DND-41 (cell line): ENCODE measurements at regions not wholly inside any gene's neighbourhood (a gene's known extent, or its start where the extent isn't known, plus 50 kb on each side); places are given as distances from the start of the nearest gene placed in this dataset.
A peak's percentile ranks its signal among the peaks of the same experiment; 100 is the strongest.

Source experiments
- ATAC-seq: fragments of 200-7000 bp; cut with Tn5 transposase; 3 replicates; pipeline ENCODE4 v1.9.1; 2021; ENCODE audit warnings: low read depth; ENCODE audit not compliant: insufficient read depth
- DNase-seq: peaks from one replicate; pipeline ENCODE4 v3.0.0-alpha.2; 2020
- H2AFZ ChIP-seq: 2 replicates; pipeline ENCODE4 v1.6.0; 2012; ENCODE audit warnings: low read depth, low read length
- H3K27ac ChIP-seq: 2 replicates; pipeline ENCODE4 v1.5.1; 2012; ENCODE audit warnings: low read length, inconsistent platforms
- H3K27me3 ChIP-seq: fragments of 200-600 bp; sonication (generic); 2 replicates; pipeline ENCODE4 v1.6.0; 2012; ENCODE audit warnings: low read length, mild to moderate bottlenecking, inconsistent platforms; ENCODE audit not compliant: insufficient read depth, poor library complexity
- H3K36me3 ChIP-seq: 2 replicates; pipeline ENCODE4 v1.5.1; 2012; ENCODE audit warnings: low read length, inconsistent platforms; ENCODE audit not compliant: insufficient read depth
- H3K4me1 ChIP-seq: 2 replicates; pipeline ENCODE4 v1.5.1; 2012; ENCODE audit warnings: mild to moderate bottlenecking, low read length; ENCODE audit not compliant: insufficient read depth
- H3K4me2 ChIP-seq: 2 replicates; pipeline ENCODE4 v1.6.0; 2012; ENCODE audit warnings: mild to moderate bottlenecking, moderate library complexity, low read length, inconsistent platforms; ENCODE audit not compliant: insufficient read depth
- H3K4me3 ChIP-seq, 2 experiments: fragments of 200-600 bp in 1 of 2; shearing (Covaris generic) in 1 of 2; 2 replicates each; pipeline ENCODE4 v1.5.1; 2012 to 2016; ENCODE audit warnings: inconsistent platforms in 2 of 2, low read length in 2 of 2, mild to moderate bottlenecking in 2 of 2, low read depth in 1 of 2, moderate library complexity in 1 of 2
- H3K79me2 ChIP-seq: 2 replicates; pipeline ENCODE4 v1.6.0; 2012; ENCODE audit warnings: low read length, inconsistent platforms; ENCODE audit not compliant: insufficient read depth
- H3K9ac ChIP-seq: 2 replicates; pipeline ENCODE4 v1.6.0; 2012; ENCODE audit warnings: low read depth, mild to moderate bottlenecking, inconsistent platforms, low read length, moderate library complexity
- H3K9me3 ChIP-seq: 2 replicates; pipeline ENCODE4 v1.5.1; 2012; ENCODE audit warnings: low read length, moderate library complexity, mild to moderate bottlenecking, inconsistent platforms; ENCODE audit not compliant: insufficient read depth, severe bottlenecking
- H4K20me1 ChIP-seq: 2 replicates; pipeline ENCODE4 v1.6.0; 2012; ENCODE audit warnings: low read length; ENCODE audit not compliant: insufficient read depth
- CTCF ChIP-seq: IDR thresholded peaks from 2 replicates; pipeline ENCODE4 v1.5.1; 2012; ENCODE audit warnings: borderline replicate concordance, low read length, moderate library complexity, mild to moderate bottlenecking; ENCODE audit not compliant: poor library complexity, severe bottlenecking; ENCODE audit errors: extremely low read depth
- EZH2 ChIP-seq: IDR thresholded peaks from 3 replicates; pipeline ENCODE4 v1.6.1; 2012; ENCODE audit warnings: borderline replicate concordance, low read depth, mild to moderate bottlenecking, moderate library complexity, low read length, inconsistent platforms; ENCODE audit not compliant: severe bottlenecking

GRCh38 chr2:88942798-88943197 is 251.3 kb downstream of the RPIA start:
- no peak overlapping the region for H3K4me3 ChIP-seq
- H3K9me3 ChIP-seq = no peaks in the 10 kb centered on the region
- ATAC-seq = no peak
- TF ChIP-seq CTCF = no peak
- TF ChIP-seq EZH2 = no peak
- no peak overlapping the region for H3K27ac ChIP-seq
- no peaks in the 10 kb centered on the region for H3K79me2 ChIP-seq
- H3K36me3 ChIP-seq = no peaks in the 10 kb centered on the region
- H3K4me2 ChIP-seq = no peak overlapping the region
- no peak overlapping the region for H3K9ac ChIP-seq
- H3K4me1 ChIP-seq = no peaks in the 10 kb centered on the region
- peaks cover 2% of the 10 kb centered on the region for H3K27me3 ChIP-seq
- no peaks in the 10 kb centered on the region for H4K20me1 ChIP-seq
- H2AFZ ChIP-seq = no peak overlapping the region
- no peak for DNase-seq

- H2AFZ ChIP-seq = no peak overlapping the region
- peaks cover 2% of the 10 kb centered on the region for H3K27me3 ChIP-seq
- DNase-seq = no peak
- no peak overlapping the region for H3K4me2 ChIP-seq
- H3K9me3 ChIP-seq = no peaks in the 10 kb centered on the region
- no peak overlapping the region for H3K4me3 ChIP-seq
- H3K79me2 ChIP-seq = no peaks in the 10 kb centered on the region
- H4K20me1 ChIP-seq = no peaks in the 10 kb centered on the region
- H3K36me3 ChIP-seq = no peaks in the 10 kb centered on the region
- no peak overlapping the region for H3K9ac ChIP-seq
- H3K27ac ChIP-seq = no peak overlapping the region
- ATAC-seq = no peak
- no peaks in the 10 kb centered on the region for H3K4me1 ChIP-seq
- no peak for TF ChIP-seq EZH2
- TF ChIP-seq CTCF = no peak
Measured at GRCh38 chr2:88949336-88949735, 257.9 kb downstream of the RPIA start.

- DNase-seq (no peak), ATAC-seq (no peak)
- Histone ChIP-seq H3K36me3 (no peaks in the 10 kb centered on the region), H3K9me3 (no peaks in the 10 kb centered on the region), H2AFZ (no peak overlapping the region), H4K20me1 (no peaks in the 10 kb centered on the region), H3K79me2 (no peaks in the 10 kb centered on the region), H3K27ac (no peak overlapping the region), H3K4me2 (no peak overlapping the region), H3K4me3 (no peak overlapping the region), H3K9ac (no peak overlapping the region), H3K27me3 (peaks cover 1% of the 10 kb centered on the region), H3K4me1 (no peaks in the 10 kb centered on the region)
- TF ChIP-seq CTCF (peak; percentile 56), EZH2 (no peak)
Measured at GRCh38 chr2:88950010-88950409, 258.5 kb downstream of the RPIA start.

- no peak overlapping the region for H3K4me2 ChIP-seq
- ATAC-seq (no peak), DNase-seq (no peak)
- no peaks in the 10 kb centered on the region for H3K36me3 ChIP-seq
- TF ChIP-seq EZH2 (no peak), CTCF (no peak)
- no peak overlapping the region for H3K4me3 ChIP-seq
- no peaks in the 10 kb centered on the region for H3K9me3 ChIP-seq
- no peaks in the 10 kb centered on the region for H3K79me2 ChIP-seq
- H4K20me1 ChIP-seq = no peaks in the 10 kb centered on the region
- H3K4me1 ChIP-seq = no peaks in the 10 kb centered on the region
- H3K9ac ChIP-seq = no peak overlapping the region
- H3K27me3 ChIP-seq = peaks cover 15% of the 10 kb centered on the region
- H2AFZ ChIP-seq = no peak overlapping the region
- H3K27ac ChIP-seq = no peak overlapping the region
Measured at GRCh38 chr2:88955607-88956006, 264.1 kb downstream of the RPIA start.
